ENCODE measurements at regions not wholly inside any gene's neighbourhood (a gene's known extent, or its start where the extent isn't known, plus 50 kb on each side); places are given as distances from the start of the nearest gene placed in this dataset.

DNA sequence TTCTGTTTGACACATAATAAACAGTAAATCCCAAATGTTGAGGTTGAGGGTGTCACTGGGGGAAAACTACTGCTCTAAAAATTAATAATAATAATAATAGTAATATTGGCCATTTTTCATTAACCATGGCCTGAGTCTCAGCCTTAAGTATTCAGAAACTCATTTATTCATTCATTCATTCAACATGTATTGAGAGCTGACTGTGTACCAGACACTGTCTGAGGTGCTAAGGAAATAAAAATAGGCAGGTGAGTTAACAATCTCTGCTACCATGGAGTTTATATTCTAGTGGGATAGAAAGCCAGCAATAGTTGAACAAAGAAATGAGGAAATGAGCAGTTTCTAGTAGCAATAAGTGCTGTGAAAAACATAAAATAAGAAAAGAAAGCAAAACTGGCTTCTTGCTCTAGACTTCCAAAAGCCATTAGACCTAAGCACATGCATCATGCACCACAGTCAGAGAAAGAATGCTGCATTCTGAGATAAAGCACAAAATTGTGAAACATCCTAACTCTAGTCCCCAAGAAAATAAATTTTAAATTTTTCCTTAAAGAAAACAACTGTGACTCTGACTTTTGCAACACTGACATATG, 278.7 kb downstream of the RCHY1 start:
- H3F3A ChIP-seq (ENCODE audit: insufficient read depth, low read length) = no peaks in the 10 kb centered on the region
- H3K9ac ChIP-seq (ENCODE audit: low read length) = no peak overlapping the region
- no peaks in the 10 kb centered on the region for H3K9me2 ChIP-seq (ENCODE audit: low read depth, low read length)
- no peaks in the 10 kb centered on the region for H3K9me3 ChIP-seq (ENCODE audit: low read length)
- TF ChIP-seq, protein P1, sequence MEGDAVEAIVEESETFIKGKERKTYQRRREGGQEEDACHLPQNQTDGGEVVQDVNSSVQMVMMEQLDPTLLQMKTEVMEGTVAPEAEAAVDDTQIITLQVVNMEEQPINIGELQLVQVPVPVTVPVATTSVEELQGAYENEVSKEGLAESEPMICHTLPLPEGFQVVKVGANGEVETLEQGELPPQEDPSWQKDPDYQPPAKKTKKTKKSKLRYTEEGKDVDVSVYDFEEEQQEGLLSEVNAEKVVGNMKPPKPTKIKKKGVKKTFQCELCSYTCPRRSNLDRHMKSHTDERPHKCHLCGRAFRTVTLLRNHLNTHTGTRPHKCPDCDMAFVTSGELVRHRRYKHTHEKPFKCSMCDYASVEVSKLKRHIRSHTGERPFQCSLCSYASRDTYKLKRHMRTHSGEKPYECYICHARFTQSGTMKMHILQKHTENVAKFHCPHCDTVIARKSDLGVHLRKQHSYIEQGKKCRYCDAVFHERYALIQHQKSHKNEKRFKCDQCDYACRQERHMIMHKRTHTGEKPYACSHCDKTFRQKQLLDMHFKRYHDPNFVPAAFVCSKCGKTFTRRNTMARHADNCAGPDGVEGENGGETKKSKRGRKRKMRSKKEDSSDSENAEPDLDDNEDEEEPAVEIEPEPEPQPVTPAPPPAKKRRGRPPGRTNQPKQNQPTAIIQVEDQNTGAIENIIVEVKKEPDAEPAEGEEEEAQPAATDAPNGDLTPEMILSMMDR (IDR thresholded peaks at IDR 0.05; ENCODE audit: low read length) = no peak
- TF ChIP-seq EZH2 (IDR thresholded peaks at IDR 0.05; ENCODE audit: borderline replicate concordance, low read length) = no peak
- H3K27me3 ChIP-seq (ENCODE audit: insufficient read depth, low read length) = no peaks in the 10 kb centered on the region
- no peaks in the 10 kb centered on the region for H3K79me2 ChIP-seq (ENCODE audit: insufficient read depth, low read length)
- H3K4me1 ChIP-seq (ENCODE audit: insufficient read depth, low read length, severe bottlenecking) = no peaks in the 10 kb centered on the region
- H4K20me1 ChIP-seq (ENCODE audit: insufficient read depth, low read length) = no peaks in the 10 kb centered on the region
- no peak overlapping the region for H3K27ac ChIP-seq (ENCODE audit: low read depth, low read length, poor library complexity, severe bottlenecking)
- no peak overlapping the region for H3K4me2 ChIP-seq (ENCODE audit: low read length)
- H3K4me3 ChIP-seq (ENCODE audit: low read depth, low read length, poor library complexity, severe bottlenecking) = no peak overlapping the region
- no peaks in the 10 kb centered on the region for H3K36me3 ChIP-seq (ENCODE audit: insufficient read depth, low read length)
- H2AFZ ChIP-seq (ENCODE audit: low read length) = no peak overlapping the region

DNA sequence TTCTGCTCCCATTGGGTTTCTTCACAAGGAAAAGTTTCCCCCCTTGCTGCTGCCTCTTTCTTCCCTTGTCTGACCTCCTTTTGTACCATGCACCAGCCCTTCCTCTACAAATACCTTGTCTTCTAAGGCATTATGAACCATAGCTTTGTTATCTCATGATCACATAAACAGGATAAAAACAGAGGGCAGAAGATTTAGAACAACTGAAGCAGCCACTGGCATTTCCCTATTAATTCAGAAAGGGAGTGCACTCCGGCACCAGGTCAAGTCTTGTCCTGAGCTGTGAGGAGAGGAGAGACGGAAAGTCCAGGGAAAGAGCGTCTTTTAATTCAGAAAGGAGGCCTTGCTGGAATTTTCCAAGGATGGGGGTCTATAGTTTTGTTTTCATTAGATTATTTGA, 281.7 kb downstream of the RCHY1 start:
- Histone ChIP-seq H3K36me3 (ENCODE audit: insufficient read depth, low read length) (no peaks in the 10 kb centered on the region), H3K27me3 (ENCODE audit: insufficient read depth, low read length) (no peaks in the 10 kb centered on the region), H3K27ac (ENCODE audit: low read depth, low read length, poor library complexity, severe bottlenecking) (no peak overlapping the region), H3K4me1 (ENCODE audit: insufficient read depth, low read length, severe bottlenecking) (no peaks in the 10 kb centered on the region), H3K79me2 (ENCODE audit: insufficient read depth, low read length) (no peaks in the 10 kb centered on the region), H4K20me1 (ENCODE audit: insufficient read depth, low read length) (no peaks in the 10 kb centered on the region), H3K9me3 (ENCODE audit: low read length) (no peaks in the 10 kb centered on the region), H2AFZ (ENCODE audit: low read length) (no peak overlapping the region), H3K9ac (ENCODE audit: low read length) (no peak overlapping the region), H3K9me2 (ENCODE audit: low read depth, low read length) (no peaks in the 10 kb centered on the region), H3K4me3 (ENCODE audit: low read depth, low read length, poor library complexity, severe bottlenecking) (no peak overlapping the region), H3F3A (ENCODE audit: insufficient read depth, low read length) (no peaks in the 10 kb centered on the region), H3K4me2 (ENCODE audit: low read length) (no peak overlapping the region)
- TF ChIP-seq EZH2 (IDR thresholded peaks at IDR 0.05; ENCODE audit: borderline replicate concordance, low read length) = no peak
- TF ChIP-seq, protein P1 (IDR thresholded peaks at IDR 0.05; ENCODE audit: low read length) = no peak

DNA sequence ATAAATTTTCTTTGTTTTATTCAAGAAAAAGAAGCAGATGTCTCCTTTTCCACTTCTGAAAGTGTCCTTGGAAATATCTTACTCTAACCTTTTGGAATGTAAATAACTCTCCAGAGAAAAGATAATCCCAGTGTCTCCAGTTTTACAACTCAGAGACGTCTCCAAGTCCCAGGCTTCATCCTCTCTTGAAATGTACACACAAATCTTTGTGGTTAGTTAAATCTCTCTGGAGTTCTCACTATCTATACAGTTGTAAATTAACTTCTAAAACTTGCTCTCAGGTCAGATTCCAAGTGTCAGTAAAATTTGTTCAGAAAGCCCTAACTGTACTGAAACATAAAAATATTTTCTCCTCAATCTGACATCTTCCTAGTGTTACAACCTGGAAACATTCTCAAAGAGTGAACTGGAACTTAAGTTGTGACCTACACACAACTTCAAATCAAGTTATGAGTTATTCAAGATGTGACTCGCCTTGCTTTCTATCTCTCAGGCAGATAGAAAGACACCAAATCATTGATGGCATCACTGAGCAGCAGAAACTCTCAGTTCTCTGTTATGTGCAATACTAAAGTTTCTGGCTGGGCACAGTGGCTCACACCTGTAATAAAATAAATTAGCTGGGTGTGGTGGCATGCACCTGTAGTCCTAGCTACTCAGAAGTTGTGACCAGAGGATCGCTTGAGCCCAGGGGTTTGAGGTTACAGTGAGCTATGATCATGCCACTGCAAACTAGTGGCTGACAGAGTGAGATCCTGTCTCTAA, 284.2 kb downstream of the RCHY1 start:
- H3K9me3 ChIP-seq (ENCODE audit: low read length) = no peaks in the 10 kb centered on the region
- H3K9ac ChIP-seq (ENCODE audit: low read length) = no peak overlapping the region
- no peak overlapping the region for H3K4me2 ChIP-seq (ENCODE audit: low read length)
- H3K27me3 ChIP-seq (ENCODE audit: insufficient read depth, low read length) = no peaks in the 10 kb centered on the region
- H2AFZ ChIP-seq (ENCODE audit: low read length) = no peak overlapping the region
- no peaks in the 10 kb centered on the region for H3K4me1 ChIP-seq (ENCODE audit: insufficient read depth, low read length, severe bottlenecking)
- no peaks in the 10 kb centered on the region for H4K20me1 ChIP-seq (ENCODE audit: insufficient read depth, low read length)
- H3K27ac ChIP-seq (ENCODE audit: low read depth, low read length, poor library complexity, severe bottlenecking) = no peak overlapping the region
- H3K79me2 ChIP-seq (ENCODE audit: insufficient read depth, low read length) = no peaks in the 10 kb centered on the region
- H3K9me2 ChIP-seq (ENCODE audit: low read depth, low read length) = no peaks in the 10 kb centered on the region
- H3K4me3 ChIP-seq (ENCODE audit: low read depth, low read length, poor library complexity, severe bottlenecking) = no peak overlapping the region
- TF ChIP-seq, protein P1 (IDR thresholded peaks at IDR 0.05; ENCODE audit: low read length) = no peak
- no peak for TF ChIP-seq EZH2 (IDR thresholded peaks at IDR 0.05; ENCODE audit: borderline replicate concordance, low read length)
- no peaks in the 10 kb centered on the region for H3F3A ChIP-seq (ENCODE audit: insufficient read depth, low read length)
- H3K36me3 ChIP-seq (ENCODE audit: insufficient read depth, low read length) = no peaks in the 10 kb centered on the region
